HepG2 (cell line): ENCODE measurements at regions not wholly inside any gene's neighbourhood (a gene's known extent, or its start where the extent isn't known, plus 50 kb on each side); places are given as distances from the start of the nearest gene placed in this dataset.

Source experiments
- ATAC-seq: fragments of 200-7000 bp; cut with Tn5 transposase; 3 replicates; pipeline ENCODE4 v1.9.1; 2020; ENCODE audit warnings: mild to moderate bottlenecking, moderate library complexity
- BruUV-seq: library from RNA; stranded (reverse); fragments of 400-500 nt; replicated peaks from 2 replicates; lab custom pipeline; 2021; lab: Mats Ljungman, UMichigan
- CTCF ChIA-PET: fragments of 300-600 bp; formaldehyde crosslinking; extraction: SDS; loops from one replicate; lab custom pipeline; 2021; ENCODE audit warnings: low total read pairs, inconsistent platforms, low intra/inter-chr PET ratio; lab: Yijun Ruan, JAX
- POLR2A ChIA-PET: fragments of 350-600 bp; sonication (Branson Sonifier 250); formaldehyde crosslinking; loops from one replicate; lab custom pipeline; 2020; ENCODE audit warnings: antibody characterized with exemption, inconsistent platforms; lab: Yijun Ruan, JAX
- DNase-seq: peaks from one replicate; pipeline ENCODE4 v3.0.0-alpha.2; 2015; ENCODE audit warnings: low spot score
- FAIRE-seq: peaks from 3 replicates; lab custom pipeline; 2011; peaks lifted over from hg19 to GRCh38; lab: Jason Lieb, UNC
- H2AFZ ChIP-seq: one replicate; pipeline ENCODE4 v1.6.1; 2011; ENCODE audit warnings: low read length, inconsistent platforms
- H3K27ac ChIP-seq: fragments of 300-600 bp; 3 replicates; pipeline ENCODE4 v1.8.0; 2011; ENCODE audit warnings: mixed run types, mild to moderate bottlenecking, mixed read lengths, low read length, inconsistent platforms; ENCODE audit not compliant: insufficient read depth; ENCODE audit errors: extremely low read length
- H3K27me3 ChIP-seq, 2 experiments: fragments of 200-600 bp in 1 of 2; 2 replicates in 1 of 2; 3 replicates in 1 of 2; pipeline versions ENCODE4 v1.6.0 to v1.8.0; 2011; ENCODE audit warnings: low read length in 2 of 2, mild to moderate bottlenecking in 2 of 2, moderate library complexity in 2 of 2, inconsistent platforms in 1 of 2; ENCODE audit not compliant: insufficient read depth in 2 of 2, control insufficient read depth in 1 of 2
- H3K36me3 ChIP-seq, 2 experiments: fragments of 200-600 bp in 1 of 2; replicated peaks in 1 of 2; 2 replicates in 1 of 2; 3 replicates in 1 of 2; pipeline versions ENCODE4 v1.5.1 to v1.8.0; 2011; ENCODE audit warnings: low read length in 2 of 2, inconsistent platforms in 1 of 2; ENCODE audit not compliant: insufficient read depth in 2 of 2, control insufficient read depth in 1 of 2
- H3K4me1 ChIP-seq: 2 replicates; pipeline ENCODE4 v1.5.1; 2012; ENCODE audit warnings: low read length, inconsistent platforms; ENCODE audit not compliant: insufficient read depth
- H3K4me2 ChIP-seq: 2 replicates; pipeline ENCODE4 v1.6.0; 2011; ENCODE audit warnings: low read depth, low read length, inconsistent platforms
- H3K4me3 ChIP-seq, 3 experiments: fragments of 200-600 bp in 1 of 3; sonication (generic), shearing (Covaris generic) in 1 of 3; replicated peaks in 1 of 3; 2 replicates each; pipeline ENCODE4 v1.5.1; 2011 to 2016; ENCODE audit warnings: low read length in 3 of 3, inconsistent platforms in 2 of 3, low read depth in 2 of 3, mild to moderate bottlenecking in 2 of 3, control low read depth in 1 of 3, mixed read lengths in 1 of 3; ENCODE audit not compliant: insufficient read depth in 1 of 3
- H3K79me2 ChIP-seq: one replicate; pipeline ENCODE4 v1.6.1; 2011; ENCODE audit warnings: low read length, inconsistent platforms; ENCODE audit not compliant: insufficient read depth
- H3K9ac ChIP-seq: 2 replicates; pipeline ENCODE4 v1.6.0; 2011; ENCODE audit warnings: mild to moderate bottlenecking, low read depth, low read length, inconsistent platforms; ENCODE audit not compliant: insufficient read depth
- H3K9me3 ChIP-seq: 2 replicates; pipeline ENCODE4 v1.5.1; 2012; ENCODE audit warnings: mild to moderate bottlenecking, low read length
- H4K20me1 ChIP-seq: 2 replicates; pipeline ENCODE4 v1.6.0; 2011; ENCODE audit warnings: inconsistent platforms, mild to moderate bottlenecking, low read length, moderate library complexity; ENCODE audit not compliant: insufficient read depth
- ADNP ChIP-seq: sonication (generic); formaldehyde crosslinking; IDR thresholded peaks from 2 replicates; pipeline ENCODE4 v1.4.0; 2020; ENCODE audit warnings: missing genetic modification reagents
- ATF7-NPFF ChIP-seq: sonication (generic); formaldehyde crosslinking; IDR thresholded peaks from 2 replicates; pipeline ENCODE4 v1.8.1; 2023; ENCODE audit warnings: mild to moderate bottlenecking, low read depth, missing genetic modification reagents, moderate library complexity
- FOXA3 ChIP-seq: IDR thresholded peaks from 2 replicates; pipeline ENCODE4 v1.6.1; 2016; ENCODE audit warnings: missing genetic modification reagents, missing compliant biosample characterization
- GLI4 ChIP-seq: sonication (generic); formaldehyde crosslinking; IDR thresholded peaks from 2 replicates; pipeline ENCODE4 v1.5.1; 2020; ENCODE audit warnings: missing genetic modification reagents, mild to moderate bottlenecking, moderate library complexity, borderline replicate concordance
- HNRNPK ChIP-seq: fragments of 200-400 bp; formaldehyde crosslinking; IDR thresholded peaks from 2 replicates; pipeline ENCODE4 v1.6.1; 2018; ENCODE audit warnings: low read length, low read depth, moderate library complexity, mild to moderate bottlenecking; ENCODE audit not compliant: poor library complexity, severe bottlenecking
- NONO ChIP-seq, 2 experiments: fragments of 450-650 bp in 1 of 2; sonication (generic) in 1 of 2; formaldehyde crosslinking in 1 of 2; IDR thresholded peaks in 1 of 2; conservative IDR thresholded peaks in 1 of 2; 2 replicates each; pipeline versions ENCODE4 v1.6.1 to v1.8.0; 2017 to 2022; ENCODE audit warnings: mild to moderate bottlenecking in 1 of 2, missing genetic modification reagents in 1 of 2, moderate library complexity in 1 of 2
- SAP130 ChIP-seq: IDR thresholded peaks from 2 replicates; pipeline ENCODE4 v1.6.1; 2016; ENCODE audit warnings: low read depth
- SNRNP70 ChIP-seq: fragments of 200-400 bp; formaldehyde crosslinking; IDR thresholded peaks from 2 replicates; pipeline ENCODE4 v1.6.1; 2017; ENCODE audit warnings: mild to moderate bottlenecking, low read depth, low read length, moderate library complexity
- ZKSCAN5 ChIP-seq: sonication (generic); formaldehyde crosslinking; IDR thresholded peaks from 2 replicates; pipeline ENCODE4 v1.5.1; 2020; ENCODE audit warnings: mild to moderate bottlenecking, missing genetic modification reagents
- ZNF572 ChIP-seq: sonication (generic); formaldehyde crosslinking; IDR thresholded peaks from 2 replicates; pipeline ENCODE4 v1.5.1; 2020; ENCODE audit warnings: mild to moderate bottlenecking, missing genetic modification reagents
- ZNF737 ChIP-seq: sonication (generic); formaldehyde crosslinking; IDR thresholded peaks from 2 replicates; pipeline ENCODE4 v1.5.0; 2020; ENCODE audit warnings: missing genetic modification reagents, mild to moderate bottlenecking, borderline replicate concordance
- WGBS: methylation state at CpG from one replicate; pipeline ENCODE4 v1.1.6; 2017; ENCODE audit warnings: low lambda C conversion rate; 5-methylcytosine and 5-hydroxymethylcytosine counted together
- in situ Hi-C: cut with HindIII; loops from 2 replicates; pipeline ENCODE4 v1.10.0; 2017; ENCODE audit warnings: low pct_unique_long_range_greater_than_20kb; ENCODE audit not compliant: extremely low pct_ligation_motif_present
- intact Hi-C: fragments of 100-400 bp; cut with micrococcal nuclease; formaldehyde crosslinking; loops from one replicate; pipeline ENCODE4 v1.10.0; 2022; ENCODE audit not compliant: unreplicated experiment
- TF ChIP-seq, protein P1 (sequence below): IDR thresholded peaks from 2 replicates; pipeline ENCODE4 v1.6.1; 2016; ENCODE audit warnings: low read depth, borderline replicate concordance

- Histone ChIP-seq H3K9ac (no peak overlapping the region), H3K79me2 (no peaks in the 10 kb centered on the region), H3K27ac (no peak overlapping the region), H3K9me3 (no peaks in the 10 kb centered on the region), H3K4me3 (no peak overlapping the region), H3K36me3 (no peaks in the 10 kb centered on the region), H4K20me1 (no peaks in the 10 kb centered on the region), H3K27me3 (no peaks in the 10 kb centered on the region), H2AFZ (no peak overlapping the region), H3K4me2 (no peak overlapping the region), H3K4me1 (no peaks in the 10 kb centered on the region)
- BruUV-seq = no TSS peak
- TF ChIP-seq ATF7-NPFF (CRISPR knock-in tag) = no peak
- TF ChIP-seq GLI4 = no peak
- no peak for TF ChIP-seq ADNP (CRISPR knock-in tag)
- no peak for TF ChIP-seq FOXA3 (CRISPR knock-in tag)
- no peak for TF ChIP-seq ZNF572 (CRISPR knock-in tag)
- no peak for TF ChIP-seq SNRNP70
- no peak for TF ChIP-seq ZNF737 (CRISPR knock-in tag)
- TF ChIP-seq NONO (IDR thresholded peaks at IDR 0.05) = no peak
- TF ChIP-seq NONO (CRISPR knock-in tag; conservative IDR thresholded peaks at IDR 0.05) = no peak
- TF ChIP-seq HNRNPK = no peak
- TF ChIP-seq SAP130 (CRISPR knock-in tag) = no peak
- TF ChIP-seq, protein P1, sequence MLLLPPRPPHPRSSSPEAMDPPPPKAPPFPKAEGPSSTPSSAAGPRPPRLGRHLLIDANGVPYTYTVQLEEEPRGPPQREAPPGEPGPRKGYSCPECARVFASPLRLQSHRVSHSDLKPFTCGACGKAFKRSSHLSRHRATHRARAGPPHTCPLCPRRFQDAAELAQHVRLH (CRISPR knock-in tag) = no peak
- TF ChIP-seq ZKSCAN5 (CRISPR knock-in tag) = no peak
- WGBS = 9% methylated on average over 10 of the region's 10 CpGs
- CTCF ChIA-PET = no interaction called here
- no peak for FAIRE-seq
- DNase-seq = no peak
- intact Hi-C loops (no loop called here), in situ Hi-C loops (no loop called here)
- ATAC-seq = no peak
- POLR2A ChIA-PET = no interaction called here
Observed at GRCh38 chr10:2214805-2215204, 477.5 kb upstream of the ADARB2 start.
